A673 (cell line): ENCODE measurements at regions not wholly inside any gene's neighbourhood (a gene's known extent, or its start where the extent isn't known, plus 50 kb on each side); places are given as distances from the start of the nearest gene placed in this dataset.

Experiments
- BruUV-seq: library from RNA; stranded (reverse); fragments of 400-500 nt; replicated peaks from 2 replicates; lab custom pipeline; 2021; lab: Mats Ljungman, UMichigan
- CTCF ChIA-PET: fragments of 300-600 bp; sonication (Branson Sonifier 250); formaldehyde crosslinking; loops from one replicate; lab custom pipeline; 2022; ENCODE audit warnings: antibody characterized with exemption; lab: Charles Lee
- POLR2A ChIA-PET: fragments of 300-600 bp; sonication (Branson Sonifier 250); formaldehyde crosslinking; loops from one replicate; lab custom pipeline; 2022; ENCODE audit warnings: antibody characterized with exemption; ENCODE audit not compliant: low non-redundant PET; lab: Charles Lee
- DNase-seq: peaks from one replicate; pipeline ENCODE4 v3.0.0-alpha.2; 2015; ENCODE audit warnings: low spot score
- H3K27ac ChIP-seq: fragments of 200-600 bp; sonication (generic); 2 replicates; pipeline ENCODE4 v1.5.1; 2016; ENCODE audit warnings: mixed run types, low read depth, mild to moderate bottlenecking, mixed read lengths, antibody characterized with exemption, low read length; ENCODE audit not compliant: poor library complexity, severe bottlenecking
- H3K27me3 ChIP-seq: fragments of 200-600 bp; sonication (generic); replicated peaks from 2 replicates; pipeline ENCODE4 v1.6.1; 2017; ENCODE audit warnings: mixed run types, low read depth, mild to moderate bottlenecking, mixed read lengths, antibody characterized with exemption, low read length; ENCODE audit not compliant: insufficient read depth, poor library complexity
- H3K36me3 ChIP-seq: fragments of 200-600 bp; sonication (generic); 2 replicates; pipeline ENCODE4 v1.6.1; 2016; ENCODE audit warnings: mixed run types, mild to moderate bottlenecking, mixed read lengths, antibody characterized with exemption, low read length; ENCODE audit not compliant: insufficient read depth, poor library complexity, severe bottlenecking
- H3K4me1 ChIP-seq: fragments of 200-600 bp; sonication (generic); 2 replicates; pipeline ENCODE4 v1.6.1; 2017; ENCODE audit warnings: mixed run types, mild to moderate bottlenecking, mixed read lengths, antibody characterized with exemption, low read length; ENCODE audit not compliant: insufficient read depth, poor library complexity, severe bottlenecking
- H3K4me3 ChIP-seq: fragments of 200-600 bp; sonication (generic); 2 replicates; pipeline ENCODE4 v1.5.1; 2016; ENCODE audit warnings: low read depth, mixed run types, mild to moderate bottlenecking, mixed read lengths, low read length; ENCODE audit not compliant: poor library complexity, severe bottlenecking
- H3K9me3 ChIP-seq: fragments of 200-600 bp; sonication (generic); 2 replicates; pipeline ENCODE4 v1.6.1; 2016; ENCODE audit warnings: mixed run types, low read depth, mild to moderate bottlenecking, mixed read lengths, antibody characterized with exemption, low read length; ENCODE audit not compliant: poor library complexity, severe bottlenecking
- EZH2 ChIP-seq: fragments of 200-600 bp; sonication (generic); IDR thresholded peaks from 2 replicates; pipeline ENCODE4 v1.6.1; 2017; ENCODE audit warnings: borderline replicate concordance, low read depth, mild to moderate bottlenecking, mixed read lengths, antibody characterized with exemption, low read length; ENCODE audit not compliant: poor library complexity, severe bottlenecking
- intact Hi-C: fragments of 100-400 bp; cut with micrococcal nuclease; formaldehyde crosslinking; loops from one replicate; pipeline ENCODE4 v1.10.0; 2022; ENCODE audit not compliant: unreplicated experiment
- TF ChIP-seq, protein P1 (sequence below): fragments of 300-800, 200-600 bp; sonication (generic); conservative IDR thresholded peaks from 2 replicates; pipeline ENCODE4 v1.5.1; 2017; ENCODE audit warnings: low read depth, mild to moderate bottlenecking, antibody characterized with exemption, low read length, moderate library complexity, mixed read lengths

DNA sequence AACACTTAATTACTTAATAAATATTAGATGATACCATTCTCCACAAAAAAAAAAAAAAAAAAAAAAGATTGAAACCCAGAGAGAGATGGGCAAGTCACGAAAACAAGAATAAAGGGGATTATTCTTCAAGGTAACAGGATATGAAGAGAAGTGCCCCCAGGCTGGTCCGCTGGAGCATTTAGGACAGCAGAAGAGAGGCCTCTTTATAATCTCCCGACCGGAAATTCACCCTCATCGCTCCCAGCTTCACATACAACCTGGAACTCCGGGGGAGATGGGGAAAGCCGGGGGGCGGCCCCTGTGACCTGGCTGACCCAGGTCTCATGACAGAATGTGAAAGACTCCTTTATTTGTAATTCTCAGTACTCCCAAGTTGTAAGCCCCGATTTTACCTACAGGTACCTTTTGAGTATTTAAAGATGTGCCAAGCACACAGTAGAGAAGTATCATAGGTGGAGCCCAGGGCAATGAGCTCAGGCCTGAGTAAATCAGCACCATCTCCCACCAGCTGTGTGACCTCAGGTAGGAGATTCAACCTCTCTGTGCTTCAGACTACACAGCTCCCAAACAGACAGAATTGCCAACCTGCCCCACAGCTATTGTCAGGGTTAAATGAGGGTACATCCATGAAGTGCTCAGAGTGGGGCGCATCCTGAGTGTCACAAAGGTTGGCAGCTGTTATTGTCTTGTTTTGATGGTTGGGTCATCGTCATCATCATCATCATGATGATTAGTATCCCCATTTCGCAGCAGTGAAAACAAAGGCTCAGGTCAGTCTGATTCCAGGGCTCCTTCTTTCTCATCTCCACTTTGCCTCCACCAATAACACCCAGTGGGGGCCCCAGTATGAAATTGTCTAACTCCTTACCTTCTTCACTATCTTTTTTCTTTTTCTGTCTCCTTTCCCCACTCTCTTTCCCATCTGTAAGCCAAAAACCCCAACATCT, 148.4 kb downstream of the PSMG1 start:
- Histone ChIP-seq H3K4me3 (no peak overlapping the region), H3K36me3 (no peaks in the 10 kb centered on the region), H3K27me3 (no peaks in the 10 kb centered on the region), H3K4me1 (no peaks in the 10 kb centered on the region), H3K27ac (no peak overlapping the region), H3K9me3 (no peaks in the 10 kb centered on the region)
- ChIA-PET CTCF (no interaction called here), POLR2A (no interaction called here)
- DNase-seq = no peak
- no TSS peak for BruUV-seq
- intact Hi-C loops = no loop called here
- TF ChIP-seq EZH2 = no peak
- TF ChIP-seq, protein P1, sequence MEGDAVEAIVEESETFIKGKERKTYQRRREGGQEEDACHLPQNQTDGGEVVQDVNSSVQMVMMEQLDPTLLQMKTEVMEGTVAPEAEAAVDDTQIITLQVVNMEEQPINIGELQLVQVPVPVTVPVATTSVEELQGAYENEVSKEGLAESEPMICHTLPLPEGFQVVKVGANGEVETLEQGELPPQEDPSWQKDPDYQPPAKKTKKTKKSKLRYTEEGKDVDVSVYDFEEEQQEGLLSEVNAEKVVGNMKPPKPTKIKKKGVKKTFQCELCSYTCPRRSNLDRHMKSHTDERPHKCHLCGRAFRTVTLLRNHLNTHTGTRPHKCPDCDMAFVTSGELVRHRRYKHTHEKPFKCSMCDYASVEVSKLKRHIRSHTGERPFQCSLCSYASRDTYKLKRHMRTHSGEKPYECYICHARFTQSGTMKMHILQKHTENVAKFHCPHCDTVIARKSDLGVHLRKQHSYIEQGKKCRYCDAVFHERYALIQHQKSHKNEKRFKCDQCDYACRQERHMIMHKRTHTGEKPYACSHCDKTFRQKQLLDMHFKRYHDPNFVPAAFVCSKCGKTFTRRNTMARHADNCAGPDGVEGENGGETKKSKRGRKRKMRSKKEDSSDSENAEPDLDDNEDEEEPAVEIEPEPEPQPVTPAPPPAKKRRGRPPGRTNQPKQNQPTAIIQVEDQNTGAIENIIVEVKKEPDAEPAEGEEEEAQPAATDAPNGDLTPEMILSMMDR = no peak

DNA sequence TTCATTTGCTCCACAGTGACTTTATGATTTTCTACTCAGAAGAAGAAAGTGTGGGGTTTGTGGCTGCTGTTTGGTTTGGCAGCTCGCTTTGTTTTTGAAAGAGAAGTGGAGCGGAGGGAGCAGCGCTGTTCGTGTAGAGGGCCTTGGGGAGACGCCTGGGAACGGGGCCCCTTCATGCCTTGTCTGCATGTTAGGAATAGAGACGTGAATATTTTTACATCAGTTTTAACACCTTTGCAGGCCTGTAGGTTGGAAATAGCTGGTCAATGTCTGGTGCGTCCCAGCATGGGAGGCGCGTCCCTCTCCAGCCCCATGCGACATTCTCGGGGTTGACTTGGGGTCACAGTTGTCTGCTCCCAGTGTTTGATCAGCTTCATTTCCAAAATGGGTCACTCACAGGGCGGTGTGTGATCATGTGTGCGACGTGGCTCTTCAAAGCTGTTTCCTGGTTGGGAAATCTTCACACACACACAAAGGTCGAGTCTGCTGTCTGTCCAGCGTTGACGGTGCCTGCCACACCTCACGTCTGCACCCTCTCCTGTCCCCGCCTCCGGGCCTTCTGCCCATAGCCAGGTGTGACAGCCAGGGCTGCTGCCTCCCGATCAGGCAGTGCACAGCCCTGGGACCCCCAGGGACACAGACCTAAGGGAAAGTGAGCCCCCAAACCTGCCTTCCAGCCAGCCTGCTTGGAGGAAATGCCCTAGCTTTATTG, 149.2 kb downstream of the PSMG1 start:
- no TSS peak for BruUV-seq
- no peak overlapping the region for H3K4me3 ChIP-seq
- no peaks in the 10 kb centered on the region for H3K36me3 ChIP-seq
- intact Hi-C loops = no loop called here
- H3K4me1 ChIP-seq = no peaks in the 10 kb centered on the region
- H3K27me3 ChIP-seq = no peaks in the 10 kb centered on the region
- DNase-seq = no peak
- CTCF ChIA-PET = no interaction called here
- POLR2A ChIA-PET = no interaction called here
- no peak overlapping the region for H3K27ac ChIP-seq
- H3K9me3 ChIP-seq = no peaks in the 10 kb centered on the region
- no peak for TF ChIP-seq EZH2
- TF ChIP-seq, protein P1 = no peak

DNA sequence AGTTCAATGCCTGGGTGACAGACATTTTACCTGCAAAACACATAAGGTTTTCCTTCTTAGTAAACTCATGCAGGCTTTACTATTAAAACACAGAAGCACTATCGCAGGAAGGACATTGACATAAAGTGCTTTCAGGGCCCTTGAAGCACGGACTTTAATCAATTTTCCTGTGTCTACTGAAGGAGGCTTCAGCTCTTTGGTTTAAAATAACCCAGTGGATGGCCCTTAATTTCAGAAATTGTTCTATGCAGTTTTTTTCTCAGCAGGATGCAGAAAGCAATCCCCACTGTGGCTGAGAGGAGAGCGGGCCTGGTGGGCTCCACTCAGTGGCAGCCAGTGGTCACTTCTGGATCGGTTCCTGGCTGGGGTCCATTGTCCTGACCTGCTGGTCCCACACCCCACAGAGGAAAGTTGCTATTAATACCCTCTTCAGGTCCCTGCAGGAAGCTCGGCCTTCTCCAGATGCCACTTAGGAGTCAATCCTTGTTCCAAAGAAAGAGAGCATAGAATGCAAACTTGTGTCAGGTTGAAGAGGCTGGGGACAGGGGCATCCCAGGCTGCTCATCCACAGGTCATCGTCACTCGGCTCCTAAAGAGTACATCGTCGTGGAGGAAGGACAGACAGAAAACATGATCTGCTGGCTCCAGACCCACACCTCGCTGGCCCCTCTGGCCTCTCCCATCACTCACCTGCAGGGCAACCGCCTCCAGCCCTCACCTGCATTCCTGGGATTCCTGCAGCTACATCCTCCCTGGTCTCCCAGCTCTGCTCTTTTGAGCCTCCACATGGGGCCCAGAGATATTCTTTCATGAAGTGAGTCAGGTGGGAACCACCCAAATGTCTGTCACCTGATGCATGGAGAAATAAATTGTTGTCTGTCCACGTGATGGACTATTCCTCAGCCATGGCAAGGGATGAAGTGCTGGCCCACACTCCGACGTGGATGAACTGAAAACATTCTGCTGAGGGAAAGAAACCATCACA, 153.1 kb downstream of the PSMG1 start:
- H3K27me3 ChIP-seq = no peaks in the 10 kb centered on the region
- ChIA-PET POLR2A (no interaction called here), CTCF (no interaction called here)
- H3K4me1 ChIP-seq = no peaks in the 10 kb centered on the region
- no peaks in the 10 kb centered on the region for H3K36me3 ChIP-seq
- DNase-seq = no peak
- no peak overlapping the region for H3K4me3 ChIP-seq
- TF ChIP-seq EZH2 = no peak
- TF ChIP-seq, protein P1 = no peak
- intact Hi-C loops = no loop called here
- H3K9me3 ChIP-seq = no peaks in the 10 kb centered on the region
- no peak overlapping the region for H3K27ac ChIP-seq
- BruUV-seq = no TSS peak
